OCI-LY1 (cell line): ENCODE measurements at regions not wholly inside any gene's neighbourhood (a gene's known extent, or its start where the extent isn't known, plus 50 kb on each side); places are given as distances from the start of the nearest gene placed in this dataset.

Source experiments
- H2AFZ ChIP-seq: fragments of 200-600 bp; sonication (generic), shearing (Covaris generic); 2 replicates; pipeline ENCODE4 v1.6.0; 2014; ENCODE audit warnings: antibody characterized with exemption, mild to moderate bottlenecking, low read length
- H3F3A ChIP-seq: fragments of 200-600 bp; sonication (generic), shearing (Covaris generic); 2 replicates; pipeline ENCODE4 v1.6.0; 2014; ENCODE audit warnings: mild to moderate bottlenecking, antibody characterized with exemption, low read length, moderate library complexity; ENCODE audit not compliant: insufficient read depth
- H3K27ac ChIP-seq: fragments of 200-600 bp; sonication (generic); 2 replicates; pipeline ENCODE4 v1.5.1; 2014; ENCODE audit warnings: low read length, mixed run types, mild to moderate bottlenecking, low read depth; ENCODE audit not compliant: poor library complexity, severe bottlenecking
- H3K27me3 ChIP-seq: fragments of 200-600 bp; sonication (generic); 2 replicates; pipeline ENCODE4 v1.6.0; 2014; ENCODE audit warnings: antibody characterized with exemption, mild to moderate bottlenecking, low read length, moderate library complexity; ENCODE audit not compliant: insufficient read depth
- H3K36me3 ChIP-seq: fragments of 200-600 bp; sonication (generic); 2 replicates; pipeline ENCODE4 v1.6.1; 2014; ENCODE audit warnings: mild to moderate bottlenecking, antibody characterized with exemption, low read length, moderate library complexity, mixed read lengths; ENCODE audit not compliant: insufficient read depth
- H3K4me1 ChIP-seq: fragments of 200-600 bp; sonication (generic); 2 replicates; pipeline ENCODE4 v1.5.1; 2014; ENCODE audit warnings: mild to moderate bottlenecking, low read length, moderate library complexity; ENCODE audit not compliant: insufficient read depth, severe bottlenecking
- H3K4me2 ChIP-seq: fragments of 200-600 bp; sonication (generic), shearing (Covaris generic); 2 replicates; pipeline ENCODE4 v1.6.1; 2014; ENCODE audit warnings: low read length
- H3K4me3 ChIP-seq: fragments of 200-600 bp; sonication (generic); 2 replicates; pipeline ENCODE4 v1.5.1; 2014; ENCODE audit warnings: low read length, low read depth, mild to moderate bottlenecking, mixed read lengths; ENCODE audit not compliant: poor library complexity, severe bottlenecking
- H3K79me2 ChIP-seq: fragments of 200-600 bp; shearing (Covaris generic); 2 replicates; pipeline ENCODE4 v1.6.1; 2016; ENCODE audit warnings: mixed run types, low read length, mixed read lengths; ENCODE audit not compliant: insufficient read depth
- H3K9ac ChIP-seq: fragments of 200-600 bp; sonication (generic), shearing (Covaris generic); 2 replicates; pipeline ENCODE4 v1.6.1; 2014; ENCODE audit warnings: mild to moderate bottlenecking, low read length, mixed read lengths
- H3K9me2 ChIP-seq: fragments of 200-600 bp; sonication (generic), shearing (Covaris generic); 2 replicates; pipeline ENCODE4 v1.6.1; 2014; ENCODE audit warnings: low read depth, mild to moderate bottlenecking, low read length, mixed read lengths
- H3K9me3 ChIP-seq: fragments of 200-600 bp; shearing (Covaris generic); 2 replicates; pipeline ENCODE4 v1.6.1; 2014; ENCODE audit warnings: low read length, mixed read lengths
- H4K20me1 ChIP-seq: fragments of 200-600 bp; sonication (generic), shearing (Covaris generic); 2 replicates; pipeline ENCODE4 v1.6.0; 2016; ENCODE audit warnings: mild to moderate bottlenecking, low read length; ENCODE audit not compliant: insufficient read depth
- EZH2 ChIP-seq: fragments of 200-600 bp; sonication (generic), shearing (Covaris generic); IDR thresholded peaks from 2 replicates; pipeline ENCODE4 v1.8.0; 2017; ENCODE audit warnings: borderline replicate concordance, mixed run types, mild to moderate bottlenecking, antibody characterized with exemption, low read length, moderate library complexity, mixed read lengths
- TF ChIP-seq, protein P1 (sequence below): fragments of 200-600 bp; sonication (generic), shearing (Covaris generic); IDR thresholded peaks from 2 replicates; pipeline ENCODE4 v1.5.1; 2017; ENCODE audit warnings: mild to moderate bottlenecking, antibody characterized with exemption, low read length, moderate library complexity, mixed read lengths

DNA sequence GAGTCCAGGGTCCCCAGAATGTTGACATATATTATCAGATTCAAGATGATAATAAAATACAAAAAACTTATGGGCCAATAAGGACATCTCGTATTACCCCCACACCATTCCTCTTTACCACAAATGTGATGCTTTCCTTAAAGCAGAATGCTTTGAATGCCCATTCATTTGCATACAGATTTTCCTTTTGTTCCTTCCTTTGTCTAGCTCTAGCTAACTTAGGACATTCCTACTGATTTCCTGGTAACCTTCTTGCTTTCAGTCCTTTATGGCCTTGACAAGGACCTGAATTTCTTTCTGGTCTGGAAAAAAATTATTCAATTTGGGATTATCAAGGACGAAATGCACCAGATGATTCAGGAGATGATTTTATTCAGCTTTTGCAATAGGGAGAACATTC lies 304.0 kb downstream of the TMEM114 start:
- Histone ChIP-seq H3K4me3 (no peak overlapping the region), H3K4me1 (no peaks in the 10 kb centered on the region), H3K36me3 (no peaks in the 10 kb centered on the region), H3K9me2 (no peaks in the 10 kb centered on the region), H3K27me3 (no peaks in the 10 kb centered on the region), H3K4me2 (no peak overlapping the region), H3K9me3 (no peaks in the 10 kb centered on the region), H4K20me1 (no peaks in the 10 kb centered on the region), H2AFZ (no peak overlapping the region), H3K27ac (no peak overlapping the region), H3K9ac (no peak overlapping the region), H3F3A (no peaks in the 10 kb centered on the region), H3K79me2 (no peaks in the 10 kb centered on the region)
- TF ChIP-seq, protein P1, sequence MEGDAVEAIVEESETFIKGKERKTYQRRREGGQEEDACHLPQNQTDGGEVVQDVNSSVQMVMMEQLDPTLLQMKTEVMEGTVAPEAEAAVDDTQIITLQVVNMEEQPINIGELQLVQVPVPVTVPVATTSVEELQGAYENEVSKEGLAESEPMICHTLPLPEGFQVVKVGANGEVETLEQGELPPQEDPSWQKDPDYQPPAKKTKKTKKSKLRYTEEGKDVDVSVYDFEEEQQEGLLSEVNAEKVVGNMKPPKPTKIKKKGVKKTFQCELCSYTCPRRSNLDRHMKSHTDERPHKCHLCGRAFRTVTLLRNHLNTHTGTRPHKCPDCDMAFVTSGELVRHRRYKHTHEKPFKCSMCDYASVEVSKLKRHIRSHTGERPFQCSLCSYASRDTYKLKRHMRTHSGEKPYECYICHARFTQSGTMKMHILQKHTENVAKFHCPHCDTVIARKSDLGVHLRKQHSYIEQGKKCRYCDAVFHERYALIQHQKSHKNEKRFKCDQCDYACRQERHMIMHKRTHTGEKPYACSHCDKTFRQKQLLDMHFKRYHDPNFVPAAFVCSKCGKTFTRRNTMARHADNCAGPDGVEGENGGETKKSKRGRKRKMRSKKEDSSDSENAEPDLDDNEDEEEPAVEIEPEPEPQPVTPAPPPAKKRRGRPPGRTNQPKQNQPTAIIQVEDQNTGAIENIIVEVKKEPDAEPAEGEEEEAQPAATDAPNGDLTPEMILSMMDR: no peak

- H3K27ac ChIP-seq: no peak overlapping the region
- no peaks in the 10 kb centered on the region for H3K36me3 ChIP-seq
- no peaks in the 10 kb centered on the region for H3K27me3 ChIP-seq
- TF ChIP-seq, protein P1: no peak
- TF ChIP-seq EZH2: no peak
- no peak overlapping the region for H3K9ac ChIP-seq
- no peaks in the 10 kb centered on the region for H3K4me1 ChIP-seq
- H3K9me2 ChIP-seq: no peaks in the 10 kb centered on the region
- no peak overlapping the region for H3K4me3 ChIP-seq
- H2AFZ ChIP-seq: no peak overlapping the region
- H3K9me3 ChIP-seq: no peaks in the 10 kb centered on the region
- no peaks in the 10 kb centered on the region for H3F3A ChIP-seq
- no peaks in the 10 kb centered on the region for H3K79me2 ChIP-seq
- no peaks in the 10 kb centered on the region for H4K20me1 ChIP-seq
- no peak overlapping the region for H3K4me2 ChIP-seq
Observed at GRCh38 chr16:8283195-8283594, 307.1 kb downstream of the TMEM114 start.

GRCh38 chr16:8278031-8278580 lies 312.2 kb downstream of the TMEM114 start:
- Histone ChIP-seq H3K27ac (no peak overlapping the region), H3K27me3 (no peaks in the 10 kb centered on the region), H3K9me2 (no peaks in the 10 kb centered on the region), H3F3A (no peaks in the 10 kb centered on the region), H2AFZ (no peak overlapping the region), H3K36me3 (no peaks in the 10 kb centered on the region), H3K9me3 (no peaks in the 10 kb centered on the region), H3K4me3 (no peak overlapping the region), H4K20me1 (no peaks in the 10 kb centered on the region), H3K4me2 (no peak overlapping the region), H3K79me2 (no peaks in the 10 kb centered on the region), H3K4me1 (no peaks in the 10 kb centered on the region), H3K9ac (no peak overlapping the region)
- no peak for TF ChIP-seq EZH2
- TF ChIP-seq, protein P1: no peak
